Immature natural killer cell (primary cell): ENCODE measurements at regions not wholly inside any gene's neighbourhood (a gene's known extent, or its start where the extent isn't known, plus 50 kb on each side); places are given as distances from the start of the nearest gene placed in this dataset.

Experiments used
- DNase-seq, 3 donors: peaks; one replicate each; pipeline ENCODE4 v3.0.0; 2022; ENCODE audit warnings: mixed read lengths in 1 of 3
- H3K27ac Mint-ChIP-seq, 6 donors: one replicate each; pipeline ENCODE4 v1.8.0; 2020; ENCODE audit warnings: mixed read lengths in 6 of 6, mild to moderate bottlenecking in 5 of 6, inconsistent platforms in 4 of 6, moderate library complexity in 3 of 6
- H3K27me3 Mint-ChIP-seq, 3 donors: one replicate each; pipeline ENCODE4 v1.8.0; 2020 to 2021; ENCODE audit warnings: low read depth in 3 of 3, mild to moderate bottlenecking in 3 of 3, mixed read lengths in 3 of 3, moderate library complexity in 3 of 3, inconsistent platforms in 1 of 3
- H3K36me3 Mint-ChIP-seq, 3 donors: one replicate each; pipeline ENCODE4 v1.8.0; 2020; ENCODE audit warnings: mixed read lengths in 3 of 3, inconsistent platforms in 2 of 3, mild to moderate bottlenecking in 2 of 3
- H3K4me1 Mint-ChIP-seq, 2 donors: one replicate each; pipeline ENCODE4 v1.8.0; 2020; ENCODE audit warnings: inconsistent platforms in 2 of 2, mild to moderate bottlenecking in 2 of 2, mixed read lengths in 2 of 2, moderate library complexity in 1 of 2
- H3K4me3 Mint-ChIP-seq, 5 donors: one replicate each; pipeline ENCODE4 v1.8.0; 2020; ENCODE audit warnings: mild to moderate bottlenecking in 5 of 5, mixed read lengths in 5 of 5, inconsistent platforms in 3 of 5, moderate library complexity in 3 of 5
- H3K9me3 Mint-ChIP-seq, 6 donors: one replicate each; pipeline ENCODE4 v1.8.0; 2020; ENCODE audit warnings: mild to moderate bottlenecking in 6 of 6, mixed read lengths in 6 of 6, inconsistent platforms in 4 of 6, moderate library complexity in 3 of 6

DNA sequence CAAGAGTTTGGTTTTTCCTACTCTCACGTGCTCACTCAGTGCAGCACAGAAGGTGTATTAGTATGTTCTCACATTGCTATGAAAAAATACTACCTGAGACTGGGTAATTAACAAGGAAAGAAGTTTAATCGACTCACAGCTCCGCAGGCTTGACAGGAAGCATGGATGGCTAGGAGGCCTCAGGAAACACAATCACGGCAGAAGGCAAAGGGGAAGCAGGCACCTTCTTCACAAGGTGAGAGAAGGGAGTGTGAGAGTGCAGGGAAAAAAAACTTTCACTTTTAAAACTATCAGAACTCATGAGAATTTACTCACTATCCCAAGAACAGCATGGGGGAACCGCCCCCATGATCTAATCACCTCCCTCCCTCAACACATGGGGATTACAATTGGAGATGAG is 185.8 kb upstream of the TMPO start:
- H3K4me1 Mint-ChIP-seq = no peaks in the 10 kb centered on the region
- no peaks in the 10 kb centered on the region for H3K9me3 Mint-ChIP-seq
- peaks cover under 1 to 5% (median 4%) of the 10 kb centered on the region in 3 donors for H3K27me3 Mint-ChIP-seq
- no peak overlapping the region for H3K27ac Mint-ChIP-seq
- DNase-seq = no peak
- no peak overlapping the region for H3K4me3 Mint-ChIP-seq
- no peaks in the 10 kb centered on the region for H3K36me3 Mint-ChIP-seq

- H3K4me1 Mint-ChIP-seq = no peaks in the 10 kb centered on the region
- H3K4me3 Mint-ChIP-seq = no peak overlapping the region
- no peak overlapping the region for H3K27ac Mint-ChIP-seq
- H3K36me3 Mint-ChIP-seq = no peaks in the 10 kb centered on the region
- no peak for DNase-seq
- peaks cover 2 to 5% (median 5%) of the 10 kb centered on the region in 3 donors for H3K27me3 Mint-ChIP-seq
- no peaks in the 10 kb centered on the region for H3K9me3 Mint-ChIP-seq
These were observed 182.7 kb upstream of the TMPO start for GRCh38 chr12:98332642-98333041.

DNA sequence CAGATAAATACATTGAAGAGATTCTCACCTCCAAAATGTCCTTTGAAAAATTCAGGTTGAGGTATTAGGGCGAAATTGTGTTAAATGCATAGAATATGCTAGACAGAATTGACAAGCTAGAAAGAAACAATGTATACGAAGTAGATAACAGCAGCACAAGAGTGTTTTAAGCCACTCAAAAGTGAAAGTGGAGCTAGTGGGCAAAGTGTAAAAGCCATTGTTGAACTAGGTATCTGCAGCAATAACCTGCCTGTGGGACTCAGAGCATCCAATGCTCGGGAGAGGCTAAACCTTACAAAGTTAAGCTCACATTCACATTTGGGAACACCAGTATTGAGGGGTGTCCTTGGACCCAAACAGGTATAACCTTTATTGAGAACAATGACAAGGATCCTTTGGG is 180.6 kb upstream of the TMPO start:
- H3K9me3 Mint-ChIP-seq = no peaks in the 10 kb centered on the region
- no peak overlapping the region for H3K27ac Mint-ChIP-seq

GRCh38 chr12:98341026-98341425 is 174.4 kb upstream of the TMPO start:
- Mint-ChIP-seq H3K4me1 (no peaks in the 10 kb centered on the region), H3K4me3 (no peak overlapping the region)

More for the DNA sequence above, 180.6 kb upstream of the TMPO start:
- Mint-ChIP-seq H3K4me3 (no peak overlapping the region), H3K36me3 (no peaks in the 10 kb centered on the region), H3K27me3 (peaks cover 2 to 6% (median 5%) of the 10 kb centered on the region in 3 donors), H3K4me1 (no peaks in the 10 kb centered on the region)
- no peak for DNase-seq

GRCh38 chr12:98341732-98342131 is 173.7 kb upstream of the TMPO start:
- no peaks in the 10 kb centered on the region for H3K4me1 Mint-ChIP-seq
- peaks cover 0 to 1% (median 0%) of the 10 kb centered on the region in 6 donors for H3K9me3 Mint-ChIP-seq
- no peak overlapping the region for H3K27ac Mint-ChIP-seq
- no peak overlapping the region for H3K4me3 Mint-ChIP-seq
- no peaks in the 10 kb centered on the region for H3K36me3 Mint-ChIP-seq
- DNase-seq = no peak
- peaks cover 0 to 6% (median 2%) of the 10 kb centered on the region in 3 donors for H3K27me3 Mint-ChIP-seq

More at GRCh38 chr12:98341026-98341425, 174.4 kb upstream of the TMPO start:
- no peaks in the 10 kb centered on the region for H3K36me3 Mint-ChIP-seq
- no peak for DNase-seq
- H3K9me3 Mint-ChIP-seq = peaks cover 0 to 1% (median 0%) of the 10 kb centered on the region in 6 donors
- H3K27me3 Mint-ChIP-seq = peaks cover 0 to 6% (median 2%) of the 10 kb centered on the region in 3 donors
- H3K27ac Mint-ChIP-seq = no peak overlapping the region

DNA sequence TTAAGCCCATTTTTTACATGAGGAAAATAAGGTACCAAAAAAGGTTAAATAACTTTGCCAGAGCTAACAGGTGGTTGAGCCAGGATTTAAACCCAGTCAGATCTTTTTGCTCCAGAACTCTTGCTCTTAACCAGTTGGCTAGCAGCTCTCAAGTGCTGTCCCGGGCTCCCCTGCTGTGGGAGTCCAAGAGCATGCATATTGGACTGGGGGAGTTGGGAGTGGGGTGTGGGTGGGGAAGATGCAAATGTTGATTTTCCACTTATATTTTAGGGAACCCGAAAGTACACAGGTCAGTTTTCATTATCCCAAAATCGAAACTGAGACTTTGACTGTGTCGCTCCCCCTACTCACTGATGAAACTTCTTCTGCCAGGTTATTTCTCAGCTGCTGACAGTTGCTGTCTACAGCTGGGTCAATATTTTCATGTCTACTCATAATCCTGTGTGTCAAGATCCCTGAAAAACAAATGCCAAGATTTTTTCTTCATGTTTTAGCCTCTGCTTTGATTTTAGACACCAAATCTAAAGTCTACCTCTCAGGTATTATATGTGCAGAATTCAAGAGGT is 172.3 kb upstream of the TMPO start:
- H3K4me3 Mint-ChIP-seq = no peak overlapping the region
- H3K27ac Mint-ChIP-seq = no peak overlapping the region
- DNase-seq = no peak
- peaks cover 0 to 1% (median 0%) of the 10 kb centered on the region in 6 donors for H3K9me3 Mint-ChIP-seq
- no peaks in the 10 kb centered on the region for H3K4me1 Mint-ChIP-seq
- no peaks in the 10 kb centered on the region for H3K36me3 Mint-ChIP-seq
- H3K27me3 Mint-ChIP-seq = peaks cover 0 to 6% (median 0%) of the 10 kb centered on the region in 3 donors

GRCh38 chr12:98344046-98344930 is 171.1 kb upstream of the TMPO start:
- Mint-ChIP-seq H3K27ac (no peak overlapping the region), H3K4me1 (no peaks in the 10 kb centered on the region), H3K27me3 (peaks cover 0 to 4% (median 3%) of the 10 kb centered on the region in 3 donors), H3K9me3 (peaks cover 0 to 1% (median 0%) of the 10 kb centered on the region in 6 donors), H3K36me3 (no peaks in the 10 kb centered on the region), H3K4me3 (no peak overlapping the region)
- no peak for DNase-seq

- H3K27ac Mint-ChIP-seq = no peak overlapping the region
- no peak for DNase-seq
- peaks cover 0 to 4% (median 0%) of the 10 kb centered on the region in 6 donors for H3K9me3 Mint-ChIP-seq
- no peak overlapping the region for H3K4me3 Mint-ChIP-seq
- no peaks in the 10 kb centered on the region for H3K36me3 Mint-ChIP-seq
- H3K27me3 Mint-ChIP-seq = peaks cover 0 to 6% (median 3%) of the 10 kb centered on the region in 3 donors
- H3K4me1 Mint-ChIP-seq = no peaks in the 10 kb centered on the region
These were observed 170.0 kb upstream of the TMPO start for GRCh38 chr12:98345308-98345876.

DNA sequence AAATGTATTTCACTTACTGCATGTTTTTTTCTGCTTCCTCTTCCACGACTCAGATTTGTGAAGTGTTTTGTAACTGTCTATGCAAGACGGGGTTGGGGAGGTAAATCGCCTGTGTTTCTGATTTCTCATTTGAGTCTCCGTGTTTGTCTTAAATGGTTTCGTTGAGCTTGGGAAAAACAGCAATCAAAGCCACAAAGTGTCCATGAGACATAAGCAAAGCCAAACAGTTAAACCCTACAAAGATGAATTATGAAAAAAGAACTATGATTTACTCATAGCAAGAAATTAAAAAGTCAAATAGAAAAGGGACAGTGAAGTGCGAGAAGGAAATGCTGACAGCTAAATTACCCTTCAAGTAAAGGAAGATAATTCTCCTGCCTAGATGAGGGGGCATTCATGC is 164.3 kb upstream of the TMPO start:
- Mint-ChIP-seq H3K4me3 (no peak overlapping the region), H3K27ac (no peak overlapping the region), H3K9me3 (peaks cover 0 to 3% (median 0%) of the 10 kb centered on the region in 6 donors), H3K27me3 (peaks cover 0 to 10% (median 0%) of the 10 kb centered on the region in 3 donors), H3K4me1 (no peaks in the 10 kb centered on the region), H3K36me3 (no peaks in the 10 kb centered on the region)
- no peak for DNase-seq

- Mint-ChIP-seq H3K27ac (no peak overlapping the region), H3K36me3 (no peaks in the 10 kb centered on the region), H3K4me3 (no peak overlapping the region), H3K4me1 (no peaks in the 10 kb centered on the region), H3K9me3 (peaks cover 0 to 3% (median 0%) of the 10 kb centered on the region in 6 donors), H3K27me3 (peaks cover 0 to 10% (median 0%) of the 10 kb centered on the region in 3 donors)
- DNase-seq = no peak
These were observed 163.6 kb upstream of the TMPO start for GRCh38 chr12:98351784-98352183.

GRCh38 chr12:98352218-98352811 is 163.1 kb upstream of the TMPO start:
- no peak overlapping the region for H3K4me3 Mint-ChIP-seq
- no peaks in the 10 kb centered on the region for H3K4me1 Mint-ChIP-seq
- peaks cover 0 to 3% (median 0%) of the 10 kb centered on the region in 6 donors for H3K9me3 Mint-ChIP-seq
- DNase-seq = no peak
- no peaks in the 10 kb centered on the region for H3K36me3 Mint-ChIP-seq
- H3K27ac Mint-ChIP-seq = no peak overlapping the region
- peaks cover 0 to 10% (median 0%) of the 10 kb centered on the region in 3 donors for H3K27me3 Mint-ChIP-seq

- H3K4me1 Mint-ChIP-seq = no peaks in the 10 kb centered on the region
- no peaks in the 10 kb centered on the region for H3K36me3 Mint-ChIP-seq
- H3K27me3 Mint-ChIP-seq = peaks cover 0 to 10% (median 0%) of the 10 kb centered on the region in 3 donors
- no peak for DNase-seq
- no peak overlapping the region for H3K27ac Mint-ChIP-seq
- H3K4me3 Mint-ChIP-seq = no peak overlapping the region
- peaks cover 0 to 3% (median 0%) of the 10 kb centered on the region in 6 donors for H3K9me3 Mint-ChIP-seq
These were observed 162.6 kb upstream of the TMPO start for GRCh38 chr12:98352835-98353234.

DNA sequence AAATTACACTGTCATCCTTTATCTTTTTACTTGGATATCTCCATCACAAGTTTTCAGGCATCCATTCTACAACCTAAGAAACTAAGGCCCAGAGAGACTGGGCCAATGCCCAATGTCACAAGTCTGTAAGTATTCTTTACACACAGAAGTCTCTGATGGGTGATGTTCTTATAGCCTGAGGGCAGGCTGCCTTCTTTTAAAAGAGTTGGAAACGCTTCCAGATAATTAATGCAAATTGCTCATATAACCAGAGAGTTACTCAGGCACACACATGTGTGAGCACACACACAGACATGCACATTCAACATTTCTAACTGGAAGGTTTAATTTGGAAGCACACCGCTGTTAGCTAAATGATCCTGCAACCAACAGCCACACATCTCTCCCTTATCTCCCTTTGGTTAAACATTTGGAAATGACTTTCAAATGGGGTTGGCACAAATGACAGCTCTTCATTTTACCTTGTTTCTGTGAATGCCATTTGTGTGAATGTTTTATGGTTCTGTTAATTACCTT is 160.8 kb upstream of the TMPO start:
- no peak overlapping the region for H3K27ac Mint-ChIP-seq
- no peak overlapping the region for H3K4me3 Mint-ChIP-seq
- no peaks in the 10 kb centered on the region for H3K36me3 Mint-ChIP-seq
- no peaks in the 10 kb centered on the region for H3K4me1 Mint-ChIP-seq
- peaks cover 0 to 11% (median 2%) of the 10 kb centered on the region in 3 donors for H3K27me3 Mint-ChIP-seq
- H3K9me3 Mint-ChIP-seq = peaks cover 0 to 1% (median 0%) of the 10 kb centered on the region in 6 donors
- no peak for DNase-seq
